Muscle layer of duodenum (tissue), 2 donors: ENCODE measurements at regions not wholly inside any gene's neighbourhood (a gene's known extent, or its start where the extent isn't known, plus 50 kb on each side); places are given as distances from the start of the nearest gene placed in this dataset.

ENCODE experiments used
- H3K27ac ChIP-seq: one replicate; pipeline ENCODE4 v1.7.0; 2013; ENCODE audit warnings: mild to moderate bottlenecking, low read length
- H3K27me3 ChIP-seq: one replicate; pipeline ENCODE4 v1.7.0; 2013; ENCODE audit warnings: low read depth, mild to moderate bottlenecking, control low read depth, low read length
- H3K36me3 ChIP-seq, 2 donors: one replicate each; pipeline ENCODE4 v1.7.0; 2013; ENCODE audit warnings: low read length in 2 of 2, control low read depth in 1 of 2, mild to moderate bottlenecking in 1 of 2; ENCODE audit not compliant: insufficient read depth in 2 of 2, control insufficient read depth in 1 of 2
- H3K4me1 ChIP-seq, 2 donors: one replicate each; pipeline ENCODE4 v1.7.0; 2013; ENCODE audit warnings: low read length in 2 of 2, mild to moderate bottlenecking in 2 of 2, control low read depth in 1 of 2, moderate library complexity in 1 of 2; ENCODE audit not compliant: insufficient read depth in 2 of 2, control insufficient read depth in 1 of 2
- H3K4me3 ChIP-seq, 2 donors: one replicate each; pipeline ENCODE4 v1.7.0; 2013; ENCODE audit warnings: low read length in 2 of 2, low read depth in 1 of 2, mild to moderate bottlenecking in 1 of 2
- H3K9me3 ChIP-seq, 2 donors: one replicate each; pipeline ENCODE4 v1.7.0; 2013; ENCODE audit warnings: low read length in 2 of 2, control low read depth in 1 of 2, mild to moderate bottlenecking in 1 of 2; ENCODE audit not compliant: control insufficient read depth in 1 of 2
- donor health status: healthy.

- Histone ChIP-seq H3K27me3 (no peaks in the 10 kb centered on the region), H3K36me3 (no peaks in the 10 kb centered on the region), H3K4me3 (no peak overlapping the region), H3K4me1 (peaks cover 3 to 14% of the 10 kb centered on the region in 2 donors), H3K27ac (no peak overlapping the region), H3K9me3 (no peaks in the 10 kb centered on the region)
Measured at GRCh38 chr1:114222920-114223319, 69.3 kb upstream of the SYT6 start.

GRCh38 chr1:114219172-114219868, 65.7 kb upstream of the SYT6 start:
- Histone ChIP-seq H3K9me3 (no peaks in the 10 kb centered on the region), H3K4me3 (peak overlapping the region; percentile 21 to 44), H3K27me3 (no peaks in the 10 kb centered on the region), H3K36me3 (no peaks in the 10 kb centered on the region), H3K4me1 (peaks cover 3 to 7% of the 10 kb centered on the region in 2 donors), H3K27ac (peak overlapping the region; percentile 40)

GRCh38 chr1:114218361-114219171, 64.9 kb upstream of the SYT6 start:
- Histone ChIP-seq H3K9me3 (no peaks in the 10 kb centered on the region), H3K27ac (peak overlapping the region; percentile 40), H3K27me3 (no peaks in the 10 kb centered on the region), H3K36me3 (no peaks in the 10 kb centered on the region), H3K4me3 (peak overlapping the region; percentile 21 to 44), H3K4me1 (no peaks in the 10 kb centered on the region)

DNA sequence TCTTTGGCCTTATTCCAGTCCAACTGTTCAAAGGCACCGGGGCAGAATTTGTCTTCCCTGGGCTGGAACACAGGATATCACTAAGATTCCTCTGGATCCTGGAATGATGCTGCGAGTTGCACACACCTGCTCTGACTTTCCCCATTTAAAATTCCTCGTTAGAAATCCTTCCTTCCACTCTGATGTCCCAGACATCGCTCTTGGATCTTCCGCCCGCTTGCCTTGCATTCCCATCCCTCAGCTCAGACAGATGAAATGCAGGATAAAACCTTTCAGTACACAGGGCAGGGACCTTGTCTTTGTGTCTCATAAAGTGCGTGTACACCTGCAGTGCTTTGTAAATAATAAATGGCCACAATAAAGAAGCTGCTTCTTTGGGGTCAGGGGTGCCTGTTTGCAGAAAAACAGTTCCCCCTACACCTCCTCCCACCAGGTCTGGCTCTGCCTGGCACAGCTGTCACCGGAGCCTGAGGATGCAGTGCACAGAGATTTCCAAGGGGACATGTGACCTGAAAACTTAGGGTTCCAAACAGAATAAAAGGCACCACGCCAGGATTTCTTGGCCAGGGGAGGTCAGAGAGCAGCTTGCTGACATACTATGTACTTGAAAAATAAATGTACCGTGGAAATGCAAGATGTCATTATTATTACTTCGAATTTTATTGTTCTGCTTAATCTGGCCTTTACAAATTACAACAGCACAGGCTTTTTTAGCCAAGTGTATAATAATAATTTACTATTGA, 62.9 kb upstream of the SYT6 start:
- Histone ChIP-seq H3K27me3 (no peaks in the 10 kb centered on the region), H3K4me1 (no peaks in the 10 kb centered on the region), H3K36me3 (no peaks in the 10 kb centered on the region), H3K4me3 (no peak overlapping the region), H3K9me3 (no peaks in the 10 kb centered on the region), H3K27ac (no peak overlapping the region)

- Histone ChIP-seq H3K4me3 (no peak overlapping the region), H3K27me3 (no peaks in the 10 kb centered on the region), H3K9me3 (no peaks in the 10 kb centered on the region), H3K27ac (no peak overlapping the region), H3K4me1 (no peaks in the 10 kb centered on the region), H3K36me3 (no peaks in the 10 kb centered on the region)
Measured at GRCh38 chr1:114215436-114215835, 61.8 kb upstream of the SYT6 start.

- H3K4me1 ChIP-seq = no peaks in the 10 kb centered on the region
- no peak overlapping the region for H3K4me3 ChIP-seq
- H3K9me3 ChIP-seq = no peaks in the 10 kb centered on the region
- no peak overlapping the region for H3K27ac ChIP-seq
- no peaks in the 10 kb centered on the region for H3K27me3 ChIP-seq
- no peaks in the 10 kb centered on the region for H3K36me3 ChIP-seq
Measured at GRCh38 chr1:114214016-114214415, 60.3 kb upstream of the SYT6 start.

- H3K36me3 ChIP-seq = no peaks in the 10 kb centered on the region
- H3K27ac ChIP-seq = no peak overlapping the region
- H3K4me1 ChIP-seq = no peaks in the 10 kb centered on the region
- H3K9me3 ChIP-seq = no peaks in the 10 kb centered on the region
- H3K27me3 ChIP-seq = no peaks in the 10 kb centered on the region
- no peak overlapping the region for H3K4me3 ChIP-seq
Measured at GRCh38 chr1:114209971-114210370, 56.3 kb upstream of the SYT6 start.

- Histone ChIP-seq H3K4me1 (peaks cover 0 to 3% of the 10 kb centered on the region in 2 donors), H3K27me3 (peaks cover 1% of the 10 kb centered on the region), H3K4me3 (no peak overlapping the region), H3K36me3 (no peaks in the 10 kb centered on the region), H3K27ac (no peak overlapping the region), H3K9me3 (no peaks in the 10 kb centered on the region)
Measured at GRCh38 chr1:114208714-114209113, 55.0 kb upstream of the SYT6 start.

DNA sequence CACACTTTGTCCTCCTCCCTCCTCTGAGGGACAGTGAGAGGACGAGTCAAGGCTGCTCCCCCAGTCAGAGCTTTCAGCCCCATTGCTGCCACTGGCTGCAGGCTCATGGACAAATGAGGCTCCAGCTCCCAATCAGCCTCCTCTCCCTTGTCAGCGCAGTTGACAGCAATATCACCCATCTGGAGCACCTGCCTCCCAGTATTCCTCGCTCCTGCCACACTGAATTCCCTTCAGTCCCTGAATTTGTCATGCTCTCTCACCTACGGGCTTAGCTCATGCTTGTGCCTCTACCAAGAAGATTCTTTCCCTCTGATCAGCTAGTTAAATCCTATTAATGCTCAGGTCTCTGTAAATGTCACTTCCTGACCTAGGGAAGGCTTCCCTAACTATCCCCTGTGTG, 54.4 kb upstream of the SYT6 start:
- peaks cover 4% of the 10 kb centered on the region for H3K27me3 ChIP-seq
- no peaks in the 10 kb centered on the region for H3K36me3 ChIP-seq
- no peak overlapping the region for H3K4me3 ChIP-seq
- H3K4me1 ChIP-seq = peaks cover 0 to 7% of the 10 kb centered on the region in 2 donors
- no peak overlapping the region for H3K27ac ChIP-seq
- no peaks in the 10 kb centered on the region for H3K9me3 ChIP-seq

GRCh38 chr1:114207635-114208034, 54.0 kb upstream of the SYT6 start:
- no peaks in the 10 kb centered on the region for H3K9me3 ChIP-seq
- H3K27me3 ChIP-seq = peaks cover 4% of the 10 kb centered on the region
- no peak overlapping the region for H3K27ac ChIP-seq
- H3K4me1 ChIP-seq = peaks cover 0 to 7% of the 10 kb centered on the region in 2 donors
- no peak overlapping the region for H3K4me3 ChIP-seq
- H3K36me3 ChIP-seq = no peaks in the 10 kb centered on the region

- Histone ChIP-seq H3K4me1 (peaks cover 0 to 7% of the 10 kb centered on the region in 2 donors), H3K4me3 (no peak overlapping the region), H3K9me3 (no peaks in the 10 kb centered on the region), H3K27ac (no peak overlapping the region), H3K36me3 (no peaks in the 10 kb centered on the region), H3K27me3 (peaks cover 4% of the 10 kb centered on the region)
Measured at GRCh38 chr1:114206392-114206791, 52.7 kb upstream of the SYT6 start.
